D721Med (cell line): ENCODE measurements at regions not wholly inside any gene's neighbourhood (a gene's known extent, or its start where the extent isn't known, plus 50 kb on each side); places are given as distances from the start of the nearest gene placed in this dataset.

Experiments used
- DNase-seq: peaks from one replicate; pipeline ENCODE4 v3.0.0; 2011; ENCODE audit warnings: low spot score; ENCODE audit not compliant: insufficient read length
- FAIRE-seq: peaks from 2 replicates; lab custom pipeline; 2011; peaks lifted over from hg19 to GRCh38; lab: Jason Lieb, UNC
- TF ChIP-seq, protein P1 (sequence below): IDR thresholded peaks from 2 replicates; pipeline ENCODE4 v1.5.1; 2012; ENCODE audit warnings: mild to moderate bottlenecking, control low read depth; ENCODE audit not compliant: insufficient read depth; ENCODE audit errors: missing control alignments

DNA sequence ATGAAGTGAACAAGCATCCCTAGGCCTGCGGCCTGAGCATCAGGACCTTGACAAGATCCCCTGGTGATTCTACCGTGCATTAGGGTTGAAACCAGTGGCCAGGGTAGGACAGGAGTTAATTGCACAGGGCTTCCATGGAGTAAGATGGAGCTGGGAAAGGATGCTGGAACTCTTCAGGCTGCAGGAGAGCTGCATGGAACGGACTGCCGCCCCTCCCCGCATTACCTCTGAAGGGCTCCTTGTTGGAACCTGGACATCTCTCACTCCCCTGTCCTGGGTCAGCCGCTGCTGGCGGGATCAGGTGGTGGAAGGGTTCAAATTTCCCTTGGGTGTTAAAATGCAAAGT lies 156.6 kb upstream of the ID2 start:
- TF ChIP-seq, protein P1, sequence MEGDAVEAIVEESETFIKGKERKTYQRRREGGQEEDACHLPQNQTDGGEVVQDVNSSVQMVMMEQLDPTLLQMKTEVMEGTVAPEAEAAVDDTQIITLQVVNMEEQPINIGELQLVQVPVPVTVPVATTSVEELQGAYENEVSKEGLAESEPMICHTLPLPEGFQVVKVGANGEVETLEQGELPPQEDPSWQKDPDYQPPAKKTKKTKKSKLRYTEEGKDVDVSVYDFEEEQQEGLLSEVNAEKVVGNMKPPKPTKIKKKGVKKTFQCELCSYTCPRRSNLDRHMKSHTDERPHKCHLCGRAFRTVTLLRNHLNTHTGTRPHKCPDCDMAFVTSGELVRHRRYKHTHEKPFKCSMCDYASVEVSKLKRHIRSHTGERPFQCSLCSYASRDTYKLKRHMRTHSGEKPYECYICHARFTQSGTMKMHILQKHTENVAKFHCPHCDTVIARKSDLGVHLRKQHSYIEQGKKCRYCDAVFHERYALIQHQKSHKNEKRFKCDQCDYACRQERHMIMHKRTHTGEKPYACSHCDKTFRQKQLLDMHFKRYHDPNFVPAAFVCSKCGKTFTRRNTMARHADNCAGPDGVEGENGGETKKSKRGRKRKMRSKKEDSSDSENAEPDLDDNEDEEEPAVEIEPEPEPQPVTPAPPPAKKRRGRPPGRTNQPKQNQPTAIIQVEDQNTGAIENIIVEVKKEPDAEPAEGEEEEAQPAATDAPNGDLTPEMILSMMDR = no peak
- DNase-seq = no peak
- no peak for FAIRE-seq

DNA sequence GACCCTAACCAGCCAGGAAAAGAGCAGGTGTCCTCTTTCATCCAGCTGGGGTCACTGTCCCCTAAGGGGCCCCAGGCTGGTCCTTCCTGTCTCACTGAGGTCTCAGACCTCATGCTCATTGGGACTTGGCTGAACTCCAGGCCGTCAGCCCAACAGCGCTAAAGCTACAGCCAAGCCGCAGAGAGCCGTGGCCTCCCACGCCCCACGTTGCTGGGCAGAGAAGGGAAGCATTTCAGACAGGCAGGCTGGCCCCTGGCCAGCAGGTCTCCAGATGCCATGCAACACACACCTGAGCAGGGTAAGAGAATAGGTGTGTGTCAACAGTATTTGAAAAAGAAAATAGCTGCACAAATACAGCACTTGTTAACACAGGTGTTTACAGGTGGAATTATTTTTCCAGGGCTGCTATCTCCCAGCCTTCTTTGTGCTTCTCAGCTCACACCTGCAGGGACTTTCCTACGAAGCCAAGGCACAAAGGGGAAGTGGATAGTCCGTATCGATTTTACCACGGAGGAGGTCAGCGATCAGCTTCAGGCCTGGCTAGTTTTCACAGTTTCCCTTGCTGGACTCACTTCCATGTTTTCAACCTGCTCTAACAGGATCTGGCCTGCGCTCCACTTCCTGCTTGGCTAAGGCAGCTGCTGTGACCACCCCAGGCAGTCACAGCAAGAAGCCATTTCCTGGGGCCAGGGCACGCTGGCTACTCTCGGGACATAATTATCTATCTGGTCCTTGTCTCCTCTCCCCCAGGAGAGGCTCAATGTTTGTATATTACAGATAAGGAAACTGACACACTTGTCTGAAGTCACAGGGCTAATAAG lies 156.1 kb upstream of the ID2 start:
- DNase-seq (no peak), FAIRE-seq (no peak)
- TF ChIP-seq, protein P1 = no peak

DNA sequence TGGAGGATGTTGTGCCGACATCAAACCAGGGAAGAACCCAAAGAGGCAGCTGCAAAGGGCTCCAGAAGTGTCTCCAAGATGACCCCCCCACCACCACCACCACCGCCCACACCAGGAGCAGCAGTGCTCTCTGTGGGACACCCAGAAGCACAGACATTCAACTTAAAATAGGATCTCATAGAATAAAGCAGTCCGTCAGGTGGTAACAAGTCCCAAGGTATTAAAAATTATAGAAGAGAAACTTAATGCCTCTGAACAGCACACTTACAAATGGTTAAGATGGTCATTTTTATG lies 155.5 kb upstream of the ID2 start:
- FAIRE-seq (no peak), DNase-seq (no peak)
- TF ChIP-seq, protein P1 = no peak

DNA sequence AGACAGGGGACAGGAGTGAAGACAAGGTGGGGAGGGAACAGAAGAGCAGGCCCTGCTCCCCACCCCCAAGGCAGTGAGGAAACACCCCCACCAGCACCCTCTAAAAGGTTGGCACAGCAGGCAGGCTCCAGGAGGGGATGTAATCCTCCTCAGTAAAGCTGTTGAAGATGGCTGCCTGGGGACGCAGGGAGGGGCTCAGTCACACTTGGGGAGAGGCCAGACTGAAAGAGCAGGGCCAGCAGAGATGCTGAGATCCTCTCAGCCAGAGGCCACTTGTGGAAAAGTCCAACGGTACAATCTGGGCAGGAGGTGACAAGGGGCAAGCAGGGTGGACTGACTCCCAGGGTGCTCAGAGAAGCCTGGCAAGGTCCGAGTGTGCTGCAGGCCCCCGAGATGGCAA lies 154.8 kb upstream of the ID2 start:
- TF ChIP-seq, protein P1 = no peak
- FAIRE-seq (no peak), DNase-seq (no peak)

DNA sequence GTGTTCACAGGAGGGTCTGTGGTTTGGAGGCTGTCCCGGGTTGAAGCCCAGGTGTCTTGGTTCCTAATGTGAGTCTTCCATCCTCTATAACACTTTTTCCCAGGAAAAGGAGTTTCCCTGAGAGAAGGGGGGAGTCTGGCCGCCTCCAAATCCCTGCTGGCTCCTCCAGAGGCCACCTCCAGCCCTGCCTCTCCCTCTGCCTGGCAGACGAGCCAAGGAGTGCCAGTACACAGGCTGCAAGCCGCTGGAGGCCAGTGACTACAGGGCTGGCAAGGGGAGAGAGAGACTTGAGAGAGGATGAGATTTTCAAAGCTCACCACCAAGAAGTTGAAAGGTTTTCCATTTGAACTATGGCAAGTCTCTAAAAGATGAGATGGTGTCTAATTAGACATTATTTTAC lies 154.2 kb upstream of the ID2 start:
- FAIRE-seq (no peak), DNase-seq (no peak)
- TF ChIP-seq, protein P1 = no peak

DNA sequence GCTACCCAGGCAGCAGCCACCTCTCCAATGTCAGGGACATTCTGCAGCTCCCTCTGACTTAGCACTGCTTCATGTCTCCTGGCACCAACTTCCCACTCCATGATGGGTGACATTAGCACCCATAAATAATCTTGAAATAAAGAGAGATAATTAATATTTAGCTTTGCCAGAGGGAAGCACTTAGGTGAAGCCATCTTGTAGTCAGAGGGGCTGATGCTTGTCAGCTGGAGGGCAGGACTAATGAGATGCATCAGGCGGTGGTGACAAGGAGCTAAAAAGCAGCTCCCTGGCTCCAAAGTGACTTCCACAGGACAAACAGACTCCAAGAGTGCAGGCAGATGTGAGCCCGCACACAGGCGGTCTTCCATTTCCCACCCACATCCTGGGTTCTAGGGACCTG lies 153.0 kb upstream of the ID2 start:
- TF ChIP-seq, protein P1 = no peak
- FAIRE-seq = no peak
- no peak for DNase-seq

DNA sequence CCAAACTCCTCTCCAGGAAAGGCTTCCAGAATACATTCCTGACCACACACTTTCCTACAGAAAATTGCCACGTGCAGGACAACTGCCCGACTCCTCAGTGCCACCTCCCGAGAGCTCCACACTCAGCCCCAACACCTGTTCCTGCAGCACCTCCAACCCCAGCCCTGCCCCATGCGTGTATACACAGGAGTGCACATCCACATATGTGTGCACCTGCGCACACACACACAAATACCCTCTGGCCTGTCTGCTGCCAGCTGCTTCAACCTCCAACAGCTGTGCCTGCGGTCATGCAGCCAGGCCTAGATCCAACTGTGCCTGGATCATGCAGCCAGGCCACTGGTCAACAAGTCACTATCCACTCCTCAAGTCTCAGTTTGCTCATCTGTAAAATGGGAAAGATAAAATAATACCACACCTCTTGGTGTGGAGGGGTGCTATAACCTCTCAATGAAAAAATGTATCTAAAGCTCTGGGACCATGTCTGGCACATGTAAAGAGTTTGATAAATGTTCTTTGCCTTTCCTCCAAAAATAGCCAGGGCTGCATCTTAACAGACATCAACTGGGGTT lies 152.1 kb upstream of the ID2 start:
- FAIRE-seq (no peak), DNase-seq (no peak)
- TF ChIP-seq, protein P1 = no peak
